GM12872 (cell line): ENCODE measurements at regions not wholly inside any gene's neighbourhood (a gene's known extent, or its start where the extent isn't known, plus 50 kb on each side); places are given as distances from the start of the nearest gene placed in this dataset.

Experiments used
- CTCF ChIP-seq: IDR thresholded peaks from 3 replicates; pipeline ENCODE4 v1.5.1; 2011; ENCODE audit warnings: low read depth, mild to moderate bottlenecking, low read length, moderate library complexity; ENCODE audit not compliant: insufficient read depth

GRCh38 chr18:22628795-22629510 lies 211.2 kb upstream of the CTAGE1 start:
- no peak for TF ChIP-seq CTCF

- TF ChIP-seq CTCF, result no peak
These were observed 213.3 kb upstream of the CTAGE1 start for GRCh38 chr18:22630980-22631379.

- TF ChIP-seq CTCF, result no peak
These were observed 214.5 kb upstream of the CTAGE1 start for GRCh38 chr18:22632191-22632590.

- TF ChIP-seq CTCF, result no peak
These were observed 216.7 kb upstream of the CTAGE1 start for GRCh38 chr18:22634464-22634863.

- TF ChIP-seq CTCF, result no peak
These were observed 220.1 kb upstream of the CTAGE1 start for GRCh38 chr18:22637787-22638186.

- TF ChIP-seq CTCF, result no peak
These were observed 221.3 kb upstream of the CTAGE1 start for GRCh38 chr18:22639026-22639463.

- no peak for TF ChIP-seq CTCF
These were observed 221.8 kb upstream of the CTAGE1 start for GRCh38 chr18:22639561-22639960.
